Right lobe of liver (tissue), 6 donors: ENCODE measurements at regions not wholly inside any gene's neighbourhood (a gene's known extent, or its start where the extent isn't known, plus 50 kb on each side); places are given as distances from the start of the nearest gene placed in this dataset.

Source experiments
- ATAC-seq, 4 donors: fragments of 200-7000 bp; cut with Tn5 transposase; one replicate each; pipeline ENCODE4 v1.9.1; 2020; ENCODE audit warnings: mild to moderate bottlenecking in 4 of 4, moderate library complexity in 4 of 4
- DNase-seq, 3 donors: peaks; one replicate each; pipeline ENCODE4 v3.0.0-alpha.2; 2020
- H3K27ac ChIP-seq, 3 donors: fragments of 200-600 bp; one replicate each; pipeline ENCODE4 v1.8.0; 2022
- H3K27me3 ChIP-seq, 2 donors: fragments of 200-600 bp; one replicate each; pipeline ENCODE4 v1.8.0; 2022
- H3K36me3 ChIP-seq, 4 donors: fragments of 200-600 bp; sonication (generic) in 1 of 4; one replicate each; pipeline versions ENCODE4 v1.5.1 to v1.8.0; 2017 to 2022; ENCODE audit warnings: control low read depth in 1 of 4
- H3K4me1 ChIP-seq, 4 donors: fragments of 200-600 bp; sonication (generic) in 1 of 4; one replicate each; pipeline versions ENCODE4 v1.5.1 to v1.8.0; 2017 to 2022; ENCODE audit warnings: control low read depth in 1 of 4
- H3K4me3 ChIP-seq, 3 donors: fragments of 200-600 bp; one replicate each; pipeline ENCODE4 v1.8.0; 2022
- H3K9me3 ChIP-seq, 4 donors: fragments of 200-600 bp; sonication (generic) in 1 of 4; one replicate each; pipeline versions ENCODE4 v1.5.1 to v1.8.0; 2017 to 2022; ENCODE audit warnings: control low read depth in 1 of 4
- POLR2A ChIP-seq: fragments of 450-650 bp; IDR thresholded peaks from one replicate; pipeline ENCODE4 v1.6.1; 2017; ENCODE audit warnings: antibody characterized with exemption, mild to moderate bottlenecking
- WGBS: methylation state at CpG from one replicate; pipeline ENCODE4 v1.1.6; 2018; ENCODE audit warnings: low coverage, low lambda C conversion rate; ENCODE audit not compliant: insufficient coverage; ENCODE audit errors: missing lambda C conversion rate; 5-methylcytosine and 5-hydroxymethylcytosine counted together
- intact Hi-C, 2 donors: fragments of 100-400 bp; cut with DNase I; formaldehyde crosslinking; loops; one replicate each; pipeline versions ENCODE4 v1.11.2 to v1.14.1; 2022
- TF ChIP-seq, protein P1 (sequence below), 4 donors: fragments of 200-600 bp in 3 of 4; fragments of 450-650 bp in 1 of 4; IDR thresholded peaks; one replicate each; pipeline versions ENCODE4 v1.5.1 to v1.8.0; 2016 to 2022; ENCODE audit warnings: antibody characterized with exemption in 4 of 4, mild to moderate bottlenecking in 2 of 4
- donor health status: DM: no; HTN: yes; CAD: no.
- donor health status: DM: no; HTN: no; CAD: no.
- donor health status: DM: no; HTN: no; CAD: no.
- donor health status: DM: no; HTN: yes; CAD: no.
- donor health status: DM: no; HTN: yes; CAD: no.

DNA sequence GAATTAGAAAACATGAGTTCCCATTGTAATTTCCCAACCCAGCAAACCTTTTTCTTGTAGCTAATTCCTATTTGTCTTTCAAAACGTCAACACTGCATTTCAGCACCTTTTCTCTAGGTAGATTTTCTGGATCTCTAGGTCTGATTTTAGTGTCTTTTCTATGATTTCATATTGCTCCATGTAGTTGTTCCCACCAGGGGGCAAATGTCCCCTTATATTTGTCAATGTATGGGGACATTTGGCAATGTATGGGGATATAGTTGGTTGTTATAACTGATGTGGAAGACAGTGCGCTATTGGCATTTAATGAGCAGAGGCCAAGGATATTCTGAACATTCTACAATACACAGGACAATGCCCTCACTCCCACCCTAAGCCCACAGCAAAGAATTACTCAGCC is 273.9 kb upstream of the ADRA1B start:
- 75% methylated on average over 2 of the region's 2 CpGs for WGBS
- TF ChIP-seq, protein P1, sequence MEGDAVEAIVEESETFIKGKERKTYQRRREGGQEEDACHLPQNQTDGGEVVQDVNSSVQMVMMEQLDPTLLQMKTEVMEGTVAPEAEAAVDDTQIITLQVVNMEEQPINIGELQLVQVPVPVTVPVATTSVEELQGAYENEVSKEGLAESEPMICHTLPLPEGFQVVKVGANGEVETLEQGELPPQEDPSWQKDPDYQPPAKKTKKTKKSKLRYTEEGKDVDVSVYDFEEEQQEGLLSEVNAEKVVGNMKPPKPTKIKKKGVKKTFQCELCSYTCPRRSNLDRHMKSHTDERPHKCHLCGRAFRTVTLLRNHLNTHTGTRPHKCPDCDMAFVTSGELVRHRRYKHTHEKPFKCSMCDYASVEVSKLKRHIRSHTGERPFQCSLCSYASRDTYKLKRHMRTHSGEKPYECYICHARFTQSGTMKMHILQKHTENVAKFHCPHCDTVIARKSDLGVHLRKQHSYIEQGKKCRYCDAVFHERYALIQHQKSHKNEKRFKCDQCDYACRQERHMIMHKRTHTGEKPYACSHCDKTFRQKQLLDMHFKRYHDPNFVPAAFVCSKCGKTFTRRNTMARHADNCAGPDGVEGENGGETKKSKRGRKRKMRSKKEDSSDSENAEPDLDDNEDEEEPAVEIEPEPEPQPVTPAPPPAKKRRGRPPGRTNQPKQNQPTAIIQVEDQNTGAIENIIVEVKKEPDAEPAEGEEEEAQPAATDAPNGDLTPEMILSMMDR (IDR thresholded peaks at IDR 0.05) = no peak
- no peak for TF ChIP-seq POLR2A
- no peak for ATAC-seq

DNA sequence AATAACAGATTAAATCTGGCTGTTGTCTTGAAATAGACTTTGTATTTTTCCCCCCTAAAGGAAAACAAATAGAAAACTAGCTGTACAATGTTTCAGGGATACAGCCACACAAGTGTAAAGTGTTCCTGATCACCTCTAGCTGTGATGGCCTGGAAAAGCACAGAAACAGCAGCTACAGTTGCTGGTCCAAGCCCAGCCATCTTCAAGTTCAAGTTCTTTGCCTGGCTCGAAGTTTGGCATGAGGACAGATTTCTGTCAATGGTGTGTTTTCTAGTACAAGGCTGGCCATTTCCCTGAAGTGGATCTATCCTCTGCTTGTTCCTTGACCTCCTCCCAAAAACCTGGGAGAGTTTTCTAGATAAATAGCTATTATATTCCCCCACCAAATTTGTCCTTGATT is 272.2 kb upstream of the ADRA1B start:
- ATAC-seq (no peak), DNase-seq (no peak)
- 18% methylated on average over 1 of the region's 1 CpG for WGBS
- TF ChIP-seq POLR2A = no peak
- TF ChIP-seq, protein P1 (IDR thresholded peaks at IDR 0.05) = no peak
- intact Hi-C loops = no loop called here
- H3K9me3 ChIP-seq = no peaks in the 10 kb centered on the region
- no peaks in the 10 kb centered on the region for H3K27me3 ChIP-seq
- H3K36me3 ChIP-seq = no peaks in the 10 kb centered on the region
- no peak overlapping the region for H3K27ac ChIP-seq
- no peak overlapping the region for H3K4me3 ChIP-seq
- H3K4me1 ChIP-seq = no peaks in the 10 kb centered on the region

More for the DNA sequence above, 273.9 kb upstream of the ADRA1B start:
- DNase-seq = no peak
- Histone ChIP-seq H3K36me3 (no peaks in the 10 kb centered on the region), H3K27ac (no peak overlapping the region), H3K27me3 (no peaks in the 10 kb centered on the region), H3K9me3 (no peaks in the 10 kb centered on the region), H3K4me3 (no peak overlapping the region), H3K4me1 (no peaks in the 10 kb centered on the region)
- intact Hi-C loops = no loop called here

DNA sequence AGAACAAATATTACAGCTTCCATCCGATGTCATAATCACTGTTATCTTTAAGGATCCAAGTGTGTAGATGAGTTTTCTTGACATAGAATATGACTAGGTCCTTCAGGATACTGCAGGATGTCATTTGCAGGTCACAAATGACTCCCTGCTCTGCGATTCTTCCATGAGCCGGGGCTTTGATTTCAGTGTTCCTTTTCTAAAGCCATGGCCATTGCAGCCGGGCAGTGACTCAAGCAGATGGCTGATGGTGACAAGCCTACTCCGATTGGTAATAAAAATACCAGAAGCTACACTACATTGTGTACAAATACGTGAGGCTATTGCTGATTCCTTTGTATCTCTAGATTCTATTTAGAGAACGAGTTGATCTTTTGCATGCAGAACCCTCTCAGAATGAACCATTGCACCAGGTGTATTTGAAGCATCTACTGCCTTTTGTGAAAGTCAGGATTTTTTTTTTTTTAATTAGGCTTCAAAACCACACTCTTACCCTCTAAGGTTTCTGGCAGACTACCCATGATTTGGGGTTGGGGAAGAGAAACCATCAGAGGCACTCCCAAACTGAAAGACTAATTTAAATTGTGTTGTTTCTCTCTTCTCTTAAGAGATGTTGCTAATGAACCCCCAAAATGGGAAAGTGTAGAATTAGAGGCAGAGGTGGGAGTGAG is 271.0 kb upstream of the ADRA1B start:
- Histone ChIP-seq H3K27ac (no peak overlapping the region), H3K4me1 (no peaks in the 10 kb centered on the region), H3K36me3 (no peaks in the 10 kb centered on the region), H3K9me3 (no peaks in the 10 kb centered on the region), H3K27me3 (no peaks in the 10 kb centered on the region), H3K4me3 (no peak overlapping the region)
- intact Hi-C loops = no loop called here
- ATAC-seq (no peak), DNase-seq (no peak)
- 50% methylated on average over 4 of the region's 7 CpGs for WGBS
- TF ChIP-seq, protein P1 (IDR thresholded peaks at IDR 0.05) = no peak
- no peak for TF ChIP-seq POLR2A

DNA sequence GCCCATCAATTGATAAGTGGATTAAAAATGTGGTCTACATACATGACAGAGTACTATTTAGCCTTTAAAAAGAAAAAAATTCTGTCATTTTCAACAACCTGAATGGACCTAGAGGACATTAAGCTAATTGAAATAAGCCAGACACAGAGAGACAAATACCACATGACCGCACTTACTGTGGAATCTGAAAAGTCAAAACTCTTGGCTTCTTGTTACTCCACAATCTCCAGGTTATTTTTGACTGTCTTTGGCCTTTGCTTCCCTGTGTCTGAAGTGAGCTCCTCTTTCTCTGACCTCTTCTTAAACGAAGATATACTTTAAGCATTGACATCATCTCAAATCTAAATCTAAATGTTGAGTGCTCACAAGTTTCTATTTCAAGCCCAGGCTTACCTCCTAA is 265.5 kb upstream of the ADRA1B start:
- ATAC-seq (no peak), DNase-seq (no peak)
- Histone ChIP-seq H3K9me3 (no peaks in the 10 kb centered on the region), H3K36me3 (no peaks in the 10 kb centered on the region), H3K27ac (no peak overlapping the region), H3K4me1 (no peaks in the 10 kb centered on the region), H3K4me3 (no peak overlapping the region), H3K27me3 (no peaks in the 10 kb centered on the region)
- intact Hi-C loops = no loop called here
- 77% methylated on average over 2 of the region's 2 CpGs for WGBS
- TF ChIP-seq POLR2A = no peak
- TF ChIP-seq, protein P1 (IDR thresholded peaks at IDR 0.05) = no peak
